Activated CD8-positive, alpha-beta T cell treated with anti-CD3 and anti-CD28 coated beads, Interleukin-2, amount 10 ng/mL, durations not matched to agents 7 days and 5 days (primary cell): ENCODE measurements at regions not wholly inside any gene's neighbourhood (a gene's known extent, or its start where the extent isn't known, plus 50 kb on each side); places are given as distances from the start of the nearest gene placed in this dataset.
A peak's percentile ranks its signal among the peaks of the same experiment; 100 is the strongest.

Experiments
- ATAC-seq: fragments of 150-1000 bp; cut with Tn5 transposase; one replicate; pipeline ENCODE4 v1.10.0; 2021; ENCODE audit warnings: moderate library complexity
- CTCF ChIA-PET: fragments of 350-600 bp; sonication (Branson Sonifier 250); formaldehyde crosslinking; loops from one replicate; lab custom pipeline; 2021; ENCODE audit warnings: antibody characterized with exemption; lab: Charles Lee
- POLR2A ChIA-PET: fragments of 350-600 bp; sonication (Branson Sonifier 250); formaldehyde crosslinking; loops from one replicate; lab custom pipeline; 2021; ENCODE audit warnings: antibody characterized with exemption; lab: Charles Lee
- DNase-seq: peaks from one replicate; pipeline ENCODE4 v3.0.0-alpha.2; 2020
- H3K27ac Mint-ChIP-seq: one replicate; pipeline ENCODE4 v1.8.0; 2021; ENCODE audit warnings: mild to moderate bottlenecking, mixed read lengths
- H3K27me3 Mint-ChIP-seq: one replicate; pipeline ENCODE4 v1.8.0; 2021; ENCODE audit warnings: low read depth, mixed read lengths
- H3K36me3 Mint-ChIP-seq: one replicate; pipeline ENCODE4 v1.8.0; 2021; ENCODE audit warnings: low read depth, mixed read lengths
- H3K4me1 Mint-ChIP-seq: one replicate; pipeline ENCODE4 v1.8.0; 2021; ENCODE audit warnings: low read depth, mixed read lengths
- H3K4me3 Mint-ChIP-seq: one replicate; pipeline ENCODE4 v1.8.0; 2021; ENCODE audit warnings: mild to moderate bottlenecking, mixed read lengths
- H3K9me3 Mint-ChIP-seq: one replicate; pipeline ENCODE4 v1.8.0; 2022; ENCODE audit warnings: mixed read lengths; ENCODE audit not compliant: insufficient read depth

DNA sequence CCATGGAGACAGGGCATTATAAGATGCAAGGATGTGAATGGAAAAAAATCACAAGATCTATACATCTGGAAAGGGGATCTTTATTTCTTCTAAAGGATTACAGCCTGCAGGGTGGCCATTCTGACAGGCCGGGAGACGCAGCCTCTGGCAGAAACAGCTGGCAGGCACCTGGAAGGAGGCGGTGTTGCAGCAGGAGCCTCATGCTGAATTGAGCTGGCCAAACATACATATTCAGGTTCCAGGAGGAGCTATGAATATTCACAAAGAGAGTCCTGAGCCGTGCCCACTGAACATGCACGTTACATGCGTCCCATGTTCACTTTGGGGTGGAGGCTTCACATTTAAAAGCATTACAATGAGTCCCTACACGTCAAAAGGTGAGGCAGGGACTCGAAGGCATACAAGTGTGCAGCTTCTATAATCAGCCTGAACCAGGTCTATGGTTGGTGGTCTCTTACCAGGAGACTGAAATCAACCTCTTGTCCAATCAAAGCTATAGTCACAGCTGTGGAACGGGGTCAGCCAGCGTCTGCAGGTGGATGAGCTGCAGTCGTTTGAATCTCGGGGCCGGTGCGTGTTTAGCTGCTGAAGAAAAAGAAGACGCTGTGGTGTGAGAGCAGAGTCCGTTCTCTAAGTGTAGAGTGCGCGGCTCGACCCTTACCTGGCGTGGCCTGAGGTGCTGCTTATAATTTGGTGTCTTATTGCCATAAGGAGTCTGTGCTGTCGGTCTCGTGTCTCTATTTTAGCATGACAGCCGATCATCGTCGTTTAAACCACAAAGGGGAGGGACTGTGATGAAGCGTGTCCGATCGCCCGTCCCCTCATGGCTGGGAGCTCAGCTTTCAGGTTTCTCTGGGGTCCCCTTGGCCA lies 183.0 kb downstream of the ETS2 start:
- H3K4me1 Mint-ChIP-seq = peaks cover 31% of the 10 kb centered on the region
- ATAC-seq (no peak), DNase-seq (no peak)
- CTCF ChIA-PET = no interaction called here
- POLR2A ChIA-PET = no interaction called here
- H3K9me3 Mint-ChIP-seq = no peaks in the 10 kb centered on the region
- H3K27ac Mint-ChIP-seq = no peak overlapping the region
- H3K4me3 Mint-ChIP-seq = no peak overlapping the region
- H3K36me3 Mint-ChIP-seq = no peaks in the 10 kb centered on the region
- H3K27me3 Mint-ChIP-seq = peaks cover 8% of the 10 kb centered on the region

- H3K27me3 Mint-ChIP-seq = peaks cover 8% of the 10 kb centered on the region
- ChIA-PET CTCF (no interaction called here), POLR2A (no interaction called here)
- ATAC-seq (no peak), DNase-seq (no peak)
- H3K4me3 Mint-ChIP-seq = no peak overlapping the region
- H3K36me3 Mint-ChIP-seq = no peaks in the 10 kb centered on the region
- H3K27ac Mint-ChIP-seq = no peak overlapping the region
- H3K9me3 Mint-ChIP-seq = no peaks in the 10 kb centered on the region
- peaks cover 31% of the 10 kb centered on the region for H3K4me1 Mint-ChIP-seq
Observed at GRCh38 chr21:38987633-38988508, 182.1 kb downstream of the ETS2 start.

- no peak for DNase-seq
- no peak overlapping the region for H3K27ac Mint-ChIP-seq
Observed at GRCh38 chr21:38986806-38987632, 181.3 kb downstream of the ETS2 start.

GRCh38 chr21:38986406-38986805 lies 180.7 kb downstream of the ETS2 start:
- Mint-ChIP-seq H3K36me3 (no peaks in the 10 kb centered on the region), H3K27me3 (peaks cover 8% of the 10 kb centered on the region), H3K4me3 (no peak overlapping the region), H3K4me1 (peaks cover 39% of the 10 kb centered on the region), H3K9me3 (no peaks in the 10 kb centered on the region), H3K27ac (no peak overlapping the region)
- ChIA-PET CTCF (interaction anchor here (1.0 to 1.5 kb wide), 2 partner anchors 14 to 19 kb away, joined by 3 to 9 read pairs; no protein-coding TSS in a partner anchor), POLR2A (interaction anchor here (1.2 kb wide), 1 partner anchor 29 kb away, joined by 4 read pairs; no protein-coding TSS in a partner anchor)
- ATAC-seq (no peak), DNase-seq (no peak)

More at GRCh38 chr21:38986806-38987632, 181.3 kb downstream of the ETS2 start:
- POLR2A ChIA-PET = interaction anchor here (1.2 kb wide), 1 partner anchor 29 kb away, joined by 4 read pairs; no protein-coding TSS in a partner anchor
- ATAC-seq = no peak
- no peaks in the 10 kb centered on the region for H3K9me3 Mint-ChIP-seq
- no peaks in the 10 kb centered on the region for H3K36me3 Mint-ChIP-seq
- H3K4me3 Mint-ChIP-seq = no peak overlapping the region
- H3K4me1 Mint-ChIP-seq = peaks cover 33% of the 10 kb centered on the region
- CTCF ChIA-PET = interaction anchor here (1.5 kb wide), 1 partner anchor 18 kb away, joined by 9 read pairs; no protein-coding TSS in a partner anchor
- H3K27me3 Mint-ChIP-seq = peaks cover 8% of the 10 kb centered on the region

DNA sequence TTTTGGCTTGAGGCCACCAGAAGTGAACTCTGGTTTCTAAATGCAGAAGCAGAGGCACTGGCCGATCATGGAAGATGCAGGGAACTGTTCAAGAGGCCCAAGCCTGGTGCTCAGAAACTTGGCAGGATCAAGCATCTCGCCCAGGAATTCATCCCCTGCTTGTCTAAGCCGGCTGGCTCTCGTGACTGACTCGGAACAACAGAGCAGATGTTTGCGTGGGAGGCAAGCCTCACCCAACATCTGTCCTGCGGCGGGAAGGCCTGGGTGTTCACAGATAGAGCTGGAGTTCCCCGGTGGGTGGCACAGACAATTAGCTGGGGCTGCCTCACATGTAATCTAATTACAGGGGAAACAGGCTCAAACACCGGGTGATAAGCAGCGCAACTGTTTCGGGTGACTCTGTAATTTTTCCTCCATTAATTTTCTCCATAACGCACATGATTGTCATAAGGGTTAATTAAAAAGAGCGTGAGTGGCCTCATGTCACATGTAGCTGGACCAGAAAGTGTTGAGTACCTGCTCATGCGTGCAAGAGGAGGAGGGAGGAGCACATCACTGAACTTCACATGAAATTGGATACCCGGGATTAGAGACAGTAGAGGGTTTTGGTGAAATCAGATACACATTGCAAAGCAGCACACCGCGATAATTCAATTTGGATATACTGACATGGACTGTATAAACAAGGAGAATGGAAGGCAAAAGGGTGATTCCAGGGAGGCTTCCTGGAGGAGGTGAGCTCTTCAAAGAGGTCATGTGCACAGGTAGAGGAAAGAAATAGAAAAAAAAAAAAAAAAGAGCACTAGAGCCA lies 180.0 kb downstream of the ETS2 start:
- ChIA-PET POLR2A (interaction anchor here (1.2 to 1.3 kb wide), 2 partner anchors 18 to 28 kb away, joined by 4 read pairs; no protein-coding TSS in a partner anchor), CTCF (interaction anchor here (1.0 to 1.5 kb wide), 2 partner anchors 14 to 19 kb away, joined by 3 to 9 read pairs; no protein-coding TSS in a partner anchor)
- DNase-seq (peak; percentile 49), ATAC-seq (peak; percentile 69)
- Mint-ChIP-seq H3K4me1 (peaks cover 44% of the 10 kb centered on the region), H3K36me3 (no peaks in the 10 kb centered on the region), H3K4me3 (peak overlapping the region; percentile 64), H3K9me3 (no peaks in the 10 kb centered on the region), H3K27me3 (peaks cover 8% of the 10 kb centered on the region), H3K27ac (peak overlapping the region; percentile 79)

DNA sequence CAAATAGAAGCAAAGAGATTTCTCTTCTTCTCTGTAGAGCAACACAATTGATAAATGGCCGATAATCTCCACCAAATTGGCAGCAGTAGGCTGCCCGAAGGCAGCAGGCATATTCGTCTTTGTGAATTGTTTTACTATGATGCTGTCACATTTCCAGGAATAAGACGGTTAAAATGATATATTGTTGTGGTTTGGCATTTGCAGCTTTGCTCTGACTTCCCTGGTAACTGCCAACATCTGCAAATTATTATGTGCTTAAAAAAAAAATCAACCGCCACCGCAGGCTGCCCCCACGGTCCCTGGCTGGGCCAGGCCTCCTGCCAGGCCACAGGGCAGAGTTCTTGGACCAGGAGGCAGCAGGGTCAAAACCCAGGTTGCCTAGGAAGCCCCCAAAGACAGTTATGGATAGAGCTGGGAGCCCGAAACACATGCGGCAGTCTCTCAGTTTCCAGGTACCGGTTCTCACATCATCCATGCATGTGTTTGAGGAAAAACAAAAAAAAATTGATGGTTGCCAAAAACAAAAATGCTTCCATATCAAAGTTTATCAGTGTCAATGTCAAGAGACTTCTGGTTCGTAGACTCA lies 179.3 kb downstream of the ETS2 start:
- ChIA-PET POLR2A (interaction anchor here (0.9 to 1.3 kb wide), 4 partner anchors 17 to 218 kb away, joined by 3 to 4 read pairs (median 4); no protein-coding TSS in a partner anchor), CTCF (interaction anchor here (0.8 to 1.0 kb wide), 2 partner anchors 9 to 15 kb away, joined by 3 read pairs; no protein-coding TSS in a partner anchor)
- Mint-ChIP-seq H3K36me3 (no peaks in the 10 kb centered on the region), H3K9me3 (no peaks in the 10 kb centered on the region), H3K4me3 (peak overlapping the region; percentile 64), H3K27me3 (peaks cover 8% of the 10 kb centered on the region), H3K27ac (peak overlapping the region; percentile 79), H3K4me1 (peaks cover 51% of the 10 kb centered on the region)
- DNase-seq (no peak), ATAC-seq (peak; percentile 56)

GRCh38 chr21:38984568-38984967 lies 178.8 kb downstream of the ETS2 start:
- ATAC-seq (peak; percentile 9), DNase-seq (no peak)
- ChIA-PET CTCF (interaction anchor here (0.8 kb wide), 1 partner anchor 9 kb away, joined by 3 read pairs; no protein-coding TSS in a partner anchor), POLR2A (interaction anchor here (0.9 to 1.3 kb wide), 3 partner anchors 17 to 217 kb away, joined by 3 to 4 read pairs (median 4); no protein-coding TSS in a partner anchor)
- no peaks in the 10 kb centered on the region for H3K9me3 Mint-ChIP-seq
- H3K27me3 Mint-ChIP-seq = peaks cover 8% of the 10 kb centered on the region
- peaks cover 56% of the 10 kb centered on the region for H3K4me1 Mint-ChIP-seq
- H3K36me3 Mint-ChIP-seq = no peaks in the 10 kb centered on the region
- H3K4me3 Mint-ChIP-seq = peak overlapping the region; percentile 64
- peak overlapping the region; percentile 79 for H3K27ac Mint-ChIP-seq

- POLR2A ChIA-PET = no interaction called here
- H3K27ac Mint-ChIP-seq = peak overlapping the region; percentile 79
- no peak for ATAC-seq
Observed at GRCh38 chr21:38983560-38983959, 177.8 kb downstream of the ETS2 start.

DNA sequence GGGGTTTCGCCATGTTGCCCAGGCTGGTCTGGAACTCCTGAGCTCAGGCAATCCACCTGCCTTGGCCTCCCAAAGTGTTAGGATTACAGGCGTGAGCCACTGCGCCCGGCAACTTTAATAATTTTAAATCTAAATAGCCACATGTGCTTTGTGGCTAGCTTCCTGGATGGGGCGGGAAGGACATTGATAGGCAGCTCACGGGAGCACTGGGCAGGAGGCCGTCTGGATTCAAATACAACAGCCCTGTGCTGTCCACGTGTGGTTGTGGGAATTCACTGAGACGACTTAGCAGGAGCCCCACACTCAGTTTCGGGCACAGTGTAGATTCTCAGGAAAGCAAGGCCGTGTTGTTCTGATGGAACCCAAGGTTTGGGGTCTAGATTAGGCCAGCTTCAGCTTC lies 177.1 kb downstream of the ETS2 start:
- ATAC-seq (no peak), DNase-seq (no peak)
- H3K36me3 Mint-ChIP-seq = no peaks in the 10 kb centered on the region
- no peaks in the 10 kb centered on the region for H3K9me3 Mint-ChIP-seq
- ChIA-PET POLR2A (no interaction called here), CTCF (no interaction called here)
- no peak overlapping the region for H3K27ac Mint-ChIP-seq
- H3K4me1 Mint-ChIP-seq = peaks cover 57% of the 10 kb centered on the region
- H3K4me3 Mint-ChIP-seq = no peak overlapping the region
- no peaks in the 10 kb centered on the region for H3K27me3 Mint-ChIP-seq

More at GRCh38 chr21:38983560-38983959, 177.8 kb downstream of the ETS2 start:
- no peak for DNase-seq
- CTCF ChIA-PET = no interaction called here
- Mint-ChIP-seq H3K27me3 (peaks cover 2% of the 10 kb centered on the region), H3K4me3 (no peak overlapping the region), H3K4me1 (peaks cover 58% of the 10 kb centered on the region), H3K36me3 (no peaks in the 10 kb centered on the region), H3K9me3 (no peaks in the 10 kb centered on the region)

GRCh38 chr21:38982096-38982495 lies 176.4 kb downstream of the ETS2 start:
- H3K4me3 Mint-ChIP-seq = no peak overlapping the region
- no peaks in the 10 kb centered on the region for H3K36me3 Mint-ChIP-seq
- ChIA-PET POLR2A (no interaction called here), CTCF (no interaction called here)
- H3K9me3 Mint-ChIP-seq = no peaks in the 10 kb centered on the region
- ATAC-seq (no peak), DNase-seq (no peak)
- no peak overlapping the region for H3K27ac Mint-ChIP-seq
- no peaks in the 10 kb centered on the region for H3K27me3 Mint-ChIP-seq
- H3K4me1 Mint-ChIP-seq = peaks cover 60% of the 10 kb centered on the region
